HepG2 (cell line): ENCODE measurements at regions not wholly inside any gene's neighbourhood (a gene's known extent, or its start where the extent isn't known, plus 50 kb on each side); places are given as distances from the start of the nearest gene placed in this dataset.

Experiments
- ATAC-seq: fragments of 200-7000 bp; cut with Tn5 transposase; 3 replicates; pipeline ENCODE4 v1.9.1; 2020; ENCODE audit warnings: mild to moderate bottlenecking, moderate library complexity
- BruUV-seq: library from RNA; stranded (reverse); fragments of 400-500 nt; replicated peaks from 2 replicates; lab custom pipeline; 2021; lab: Mats Ljungman, UMichigan
- CTCF ChIA-PET: fragments of 300-600 bp; formaldehyde crosslinking; extraction: SDS; loops from one replicate; lab custom pipeline; 2021; ENCODE audit warnings: low total read pairs, inconsistent platforms, low intra/inter-chr PET ratio; lab: Yijun Ruan, JAX
- POLR2A ChIA-PET: fragments of 350-600 bp; sonication (Branson Sonifier 250); formaldehyde crosslinking; loops from one replicate; lab custom pipeline; 2020; ENCODE audit warnings: antibody characterized with exemption, inconsistent platforms; lab: Yijun Ruan, JAX
- DNase-seq: peaks from one replicate; pipeline ENCODE4 v3.0.0-alpha.2; 2015; ENCODE audit warnings: low spot score
- FAIRE-seq: peaks from 3 replicates; lab custom pipeline; 2011; peaks lifted over from hg19 to GRCh38; lab: Jason Lieb, UNC
- H2AFZ ChIP-seq: one replicate; pipeline ENCODE4 v1.6.1; 2011; ENCODE audit warnings: low read length, inconsistent platforms
- H3K27ac ChIP-seq: fragments of 300-600 bp; 3 replicates; pipeline ENCODE4 v1.8.0; 2011; ENCODE audit warnings: mixed run types, mild to moderate bottlenecking, mixed read lengths, low read length, inconsistent platforms; ENCODE audit not compliant: insufficient read depth; ENCODE audit errors: extremely low read length
- H3K27me3 ChIP-seq, 2 experiments: fragments of 200-600 bp in 1 of 2; 2 replicates in 1 of 2; 3 replicates in 1 of 2; pipeline versions ENCODE4 v1.6.0 to v1.8.0; 2011; ENCODE audit warnings: low read length in 2 of 2, mild to moderate bottlenecking in 2 of 2, moderate library complexity in 2 of 2, inconsistent platforms in 1 of 2; ENCODE audit not compliant: insufficient read depth in 2 of 2, control insufficient read depth in 1 of 2
- H3K36me3 ChIP-seq, 2 experiments: fragments of 200-600 bp in 1 of 2; replicated peaks in 1 of 2; 2 replicates in 1 of 2; 3 replicates in 1 of 2; pipeline versions ENCODE4 v1.5.1 to v1.8.0; 2011; ENCODE audit warnings: low read length in 2 of 2, inconsistent platforms in 1 of 2; ENCODE audit not compliant: insufficient read depth in 2 of 2, control insufficient read depth in 1 of 2
- H3K4me1 ChIP-seq: 2 replicates; pipeline ENCODE4 v1.5.1; 2012; ENCODE audit warnings: low read length, inconsistent platforms; ENCODE audit not compliant: insufficient read depth
- H3K4me2 ChIP-seq: 2 replicates; pipeline ENCODE4 v1.6.0; 2011; ENCODE audit warnings: low read depth, low read length, inconsistent platforms
- H3K4me3 ChIP-seq, 3 experiments: fragments of 200-600 bp in 1 of 3; sonication (generic), shearing (Covaris generic) in 1 of 3; replicated peaks in 1 of 3; 2 replicates each; pipeline ENCODE4 v1.5.1; 2011 to 2016; ENCODE audit warnings: low read length in 3 of 3, inconsistent platforms in 2 of 3, low read depth in 2 of 3, mild to moderate bottlenecking in 2 of 3, control low read depth in 1 of 3, mixed read lengths in 1 of 3; ENCODE audit not compliant: insufficient read depth in 1 of 3
- H3K79me2 ChIP-seq: one replicate; pipeline ENCODE4 v1.6.1; 2011; ENCODE audit warnings: low read length, inconsistent platforms; ENCODE audit not compliant: insufficient read depth
- H3K9ac ChIP-seq: 2 replicates; pipeline ENCODE4 v1.6.0; 2011; ENCODE audit warnings: mild to moderate bottlenecking, low read depth, low read length, inconsistent platforms; ENCODE audit not compliant: insufficient read depth
- H3K9me3 ChIP-seq: 2 replicates; pipeline ENCODE4 v1.5.1; 2012; ENCODE audit warnings: mild to moderate bottlenecking, low read length
- H4K20me1 ChIP-seq: 2 replicates; pipeline ENCODE4 v1.6.0; 2011; ENCODE audit warnings: inconsistent platforms, mild to moderate bottlenecking, low read length, moderate library complexity; ENCODE audit not compliant: insufficient read depth
- BHLHE40 ChIP-seq: IDR thresholded peaks from 2 replicates; pipeline ENCODE4 v1.6.1; 2011; ENCODE audit warnings: low read length, improper control_type of control experiment
- ELF4 ChIP-seq: sonication (generic); formaldehyde crosslinking; IDR thresholded peaks from 2 replicates; pipeline ENCODE4 v1.5.0; 2020; ENCODE audit warnings: missing genetic modification reagents, mild to moderate bottlenecking, moderate library complexity, borderline replicate concordance
- HNRNPK ChIP-seq: fragments of 200-400 bp; formaldehyde crosslinking; IDR thresholded peaks from 2 replicates; pipeline ENCODE4 v1.6.1; 2018; ENCODE audit warnings: low read length, low read depth, moderate library complexity, mild to moderate bottlenecking; ENCODE audit not compliant: poor library complexity, severe bottlenecking
- NFE2L2 ChIP-seq: fragments of 150-350 bp; IDR thresholded peaks from 2 replicates; pipeline ENCODE4 v1.6.1; 2014; ENCODE audit warnings: low read length
- PATZ1 ChIP-seq: sonication (generic); formaldehyde crosslinking; IDR thresholded peaks from 2 replicates; pipeline ENCODE4 v1.4.0; 2020; ENCODE audit warnings: missing genetic modification reagents
- TBL1XR1 ChIP-seq: fragments of 150-350 bp; IDR thresholded peaks from 2 replicates; pipeline ENCODE4 v1.6.1; 2014; ENCODE audit warnings: borderline replicate concordance, low read length; ENCODE audit not compliant: partially characterized antibody
- TBP ChIP-seq: sonication (generic); formaldehyde crosslinking; IDR thresholded peaks from 2 replicates; pipeline ENCODE4 v1.5.0; 2020; ENCODE audit warnings: missing genetic modification reagents
- YEATS4 ChIP-seq: sonication (generic); formaldehyde crosslinking; IDR thresholded peaks from 2 replicates; pipeline ENCODE4 v1.4.0; 2020; ENCODE audit warnings: missing genetic modification reagents, borderline replicate concordance
- ZFP36L2 ChIP-seq: sonication (generic); formaldehyde crosslinking; IDR thresholded peaks from 2 replicates; pipeline ENCODE4 v1.4.0; 2020; ENCODE audit warnings: missing genetic modification reagents
- ZNF235 ChIP-seq: sonication (generic); formaldehyde crosslinking; IDR thresholded peaks from 2 replicates; pipeline ENCODE4 v1.8.1; 2023; ENCODE audit warnings: mild to moderate bottlenecking, missing genetic modification reagents, borderline replicate concordance
- ZNF431 ChIP-seq: sonication (generic); formaldehyde crosslinking; IDR thresholded peaks from 2 replicates; pipeline ENCODE4 v1.9.0; 2022; ENCODE audit warnings: missing genetic modification reagents, low read depth, mild to moderate bottlenecking, borderline replicate concordance
- ZNF503 ChIP-seq: sonication (generic); formaldehyde crosslinking; IDR thresholded peaks from 2 replicates; pipeline ENCODE4 v1.4.0; 2020; ENCODE audit warnings: missing genetic modification reagents
- ZNF747 ChIP-seq: sonication (generic); formaldehyde crosslinking; IDR thresholded peaks from 2 replicates; pipeline ENCODE4 v1.8.1; 2023; ENCODE audit warnings: missing genetic modification reagents, mild to moderate bottlenecking, borderline replicate concordance
- WGBS: methylation state at CpG from one replicate; pipeline ENCODE4 v1.1.6; 2017; ENCODE audit warnings: low lambda C conversion rate; 5-methylcytosine and 5-hydroxymethylcytosine counted together
- in situ Hi-C: cut with HindIII; loops from 2 replicates; pipeline ENCODE4 v1.10.0; 2017; ENCODE audit warnings: low pct_unique_long_range_greater_than_20kb; ENCODE audit not compliant: extremely low pct_ligation_motif_present
- intact Hi-C: fragments of 100-400 bp; cut with micrococcal nuclease; formaldehyde crosslinking; loops from one replicate; pipeline ENCODE4 v1.10.0; 2022; ENCODE audit not compliant: unreplicated experiment

GRCh38 chr10:117673230-117674010 lies 130.9 kb downstream of the EMX2 start:
- H3K4me3 ChIP-seq: no peak overlapping the region
- no peaks in the 10 kb centered on the region for H3K4me1 ChIP-seq
- no peak overlapping the region for H3K4me2 ChIP-seq
- CTCF ChIA-PET: no interaction called here
- TF ChIP-seq ZFP36L2 (CRISPR knock-in tag) (no peak), ZNF431 (CRISPR knock-in tag) (no peak), ZNF747 (CRISPR knock-in tag) (no peak), HNRNPK (no peak), ELF4 (CRISPR knock-in tag) (no peak), TBL1XR1 (no peak), NFE2L2 (no peak)
- TF ChIP-seq, all 625 proteins: peak for 0
- Histone ChIP-seq H3K36me3 (no peaks in the 10 kb centered on the region), H2AFZ (no peak overlapping the region), H3K9me3 (no peaks in the 10 kb centered on the region), H3K9ac (no peak overlapping the region), H3K27ac (no peak overlapping the region), H4K20me1 (no peaks in the 10 kb centered on the region), H3K27me3 (peaks cover 5 to 52% of the 10 kb centered on the region in 2 experiments), H3K79me2 (no peaks in the 10 kb centered on the region)
- intact Hi-C loops (no loop called here), in situ Hi-C loops (no loop called here)
- ATAC-seq (no peak), FAIRE-seq (no peak), DNase-seq (no peak)
- BruUV-seq: no TSS peak
- WGBS: 21% methylated on average over 6 of the region's 8 CpGs
- POLR2A ChIA-PET: no interaction called here

GRCh38 chr10:117674201-117674600 lies 131.7 kb downstream of the EMX2 start:
- FAIRE-seq (no peak), DNase-seq (no peak), ATAC-seq (no peak)
- POLR2A ChIA-PET: no interaction called here
- Histone ChIP-seq H2AFZ (no peak overlapping the region), H3K4me2 (no peak overlapping the region), H3K36me3 (no peaks in the 10 kb centered on the region), H3K4me1 (no peaks in the 10 kb centered on the region), H3K79me2 (no peaks in the 10 kb centered on the region), H3K9ac (no peak overlapping the region), H3K4me3 (no peak overlapping the region), H3K27ac (no peak overlapping the region), H4K20me1 (no peaks in the 10 kb centered on the region), H3K27me3 (peaks cover 6 to 46% of the 10 kb centered on the region in 2 experiments), H3K9me3 (no peaks in the 10 kb centered on the region)
- CTCF ChIA-PET: no interaction called here
- intact Hi-C loops (no loop called here), in situ Hi-C loops (no loop called here)
- WGBS: 32% methylated on average over 7 of the region's 7 CpGs
- no TSS peak for BruUV-seq
- TF ChIP-seq PATZ1 (CRISPR knock-in tag) (no peak), BHLHE40 (no peak), ZNF235 (CRISPR knock-in tag) (no peak), TBP (CRISPR knock-in tag) (no peak), ZNF503 (CRISPR knock-in tag) (no peak), YEATS4 (CRISPR knock-in tag) (no peak)
